ENCODE measurements at regions not wholly inside any gene's neighbourhood (a gene's known extent, or its start where the extent isn't known, plus 50 kb on each side); places are given as distances from the start of the nearest gene placed in this dataset.

DNA sequence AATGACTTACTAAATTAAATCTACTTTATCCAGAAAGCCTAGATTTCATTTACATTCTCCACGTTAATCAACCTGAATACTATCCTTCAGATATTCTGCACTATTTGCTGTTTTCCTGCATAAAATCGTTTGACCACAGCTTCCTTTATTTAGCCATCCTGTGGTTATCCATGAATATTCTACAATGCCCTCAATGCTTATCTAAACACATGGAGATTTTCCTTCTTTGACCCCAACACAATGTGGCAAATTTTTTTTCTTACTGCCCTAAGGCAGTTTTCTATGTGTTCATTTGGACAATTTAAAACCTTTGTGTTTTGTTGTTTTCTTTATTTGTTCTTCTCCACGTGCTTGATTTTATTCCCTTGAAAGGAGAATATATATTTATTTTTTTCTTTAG lies 495.5 kb upstream of the ROBO1 start:
- DNase-seq, result no peak

DNA sequence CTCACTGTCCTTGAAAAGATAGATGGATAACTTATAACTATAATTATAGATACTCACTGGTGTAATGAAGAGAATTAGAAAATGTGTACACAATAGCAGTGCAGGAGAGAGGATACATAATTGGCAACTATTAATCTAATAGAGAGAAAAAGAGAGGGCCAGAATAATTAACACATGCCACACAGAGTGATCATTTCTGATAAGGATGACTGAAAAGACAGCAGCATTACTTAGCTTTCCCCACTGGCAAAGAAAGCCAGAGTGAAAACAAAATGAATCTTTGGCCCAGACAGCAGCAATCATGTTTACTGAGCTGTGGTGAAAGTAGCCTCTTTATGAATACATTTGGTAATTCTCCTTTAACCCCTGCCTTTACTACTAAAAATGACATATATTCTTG lies 493.3 kb upstream of the ROBO1 start:
- no peak for DNase-seq

GRCh38 chr3:80259736-80260135 lies 491.9 kb upstream of the ROBO1 start:
- no peak for DNase-seq

GRCh38 chr3:80252113-80252512 lies 484.3 kb upstream of the ROBO1 start:
- DNase-seq, result no peak

- DNase-seq, result no peak
Measured at GRCh38 chr3:80247766-80248165, 480.0 kb upstream of the ROBO1 start.

DNA sequence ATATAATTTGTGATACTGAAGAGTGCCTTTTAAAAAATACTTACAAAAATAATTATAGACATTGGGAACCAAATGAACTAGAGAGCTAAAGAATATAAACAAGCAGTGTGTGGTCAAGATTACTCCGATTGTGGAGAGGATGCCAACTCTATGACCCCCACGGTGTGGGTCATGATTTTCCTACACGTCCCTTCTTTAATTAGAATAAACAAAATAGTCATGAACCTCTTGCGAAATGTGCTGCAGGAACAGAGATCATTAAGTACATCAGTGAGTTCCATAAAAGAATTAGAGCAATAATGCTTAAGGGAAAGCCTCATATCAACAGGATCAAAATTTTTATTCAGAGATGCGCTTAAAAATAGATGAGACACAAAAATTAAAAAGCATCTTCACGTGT lies 476.6 kb upstream of the ROBO1 start:
- DNase-seq, result no peak

DNA sequence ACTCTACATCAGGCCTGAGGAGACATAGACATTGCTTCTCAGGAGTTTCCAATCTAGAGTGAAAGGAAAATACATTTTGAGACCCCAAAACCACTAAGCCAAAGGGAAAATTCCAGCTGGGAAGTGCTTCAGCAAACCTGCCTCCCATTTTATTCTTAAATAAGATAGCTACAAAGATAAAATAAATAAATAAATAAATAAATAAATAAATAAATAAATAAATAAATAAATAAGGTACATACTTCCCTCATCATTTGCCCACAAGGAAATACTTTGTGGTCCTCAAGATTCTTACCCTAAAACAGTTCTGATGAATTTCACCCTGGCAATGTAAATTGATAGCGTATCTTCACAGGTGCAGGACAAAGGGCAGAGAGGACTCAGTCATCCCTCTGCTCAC lies 474.0 kb upstream of the ROBO1 start:
- no peak for DNase-seq

DNA sequence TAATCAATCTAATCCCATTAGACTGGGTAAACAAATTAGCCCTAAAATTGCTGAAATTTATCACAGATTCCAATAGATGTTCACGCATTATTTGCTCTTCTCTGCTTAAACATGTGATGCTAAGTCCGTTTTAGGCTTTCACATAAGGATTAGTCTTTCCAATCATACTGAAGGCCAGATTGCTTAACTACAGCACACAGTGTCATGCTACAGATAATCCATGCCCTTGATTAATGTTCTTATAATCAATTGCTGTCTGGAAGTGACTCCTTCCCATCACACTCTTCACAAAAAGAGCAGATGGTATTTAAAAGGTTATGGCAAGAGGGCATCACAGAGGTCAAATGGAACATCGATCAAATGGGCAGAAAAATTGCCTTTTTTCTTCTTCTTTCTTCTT lies 471.5 kb upstream of the ROBO1 start:
- no peak for DNase-seq

GRCh38 chr3:80238606-80239005 lies 470.8 kb upstream of the ROBO1 start:
- peak; percentile 6 for DNase-seq

- peak; percentile 14 for DNase-seq
Measured at GRCh38 chr3:80238152-80238551, 470.4 kb upstream of the ROBO1 start.

DNA sequence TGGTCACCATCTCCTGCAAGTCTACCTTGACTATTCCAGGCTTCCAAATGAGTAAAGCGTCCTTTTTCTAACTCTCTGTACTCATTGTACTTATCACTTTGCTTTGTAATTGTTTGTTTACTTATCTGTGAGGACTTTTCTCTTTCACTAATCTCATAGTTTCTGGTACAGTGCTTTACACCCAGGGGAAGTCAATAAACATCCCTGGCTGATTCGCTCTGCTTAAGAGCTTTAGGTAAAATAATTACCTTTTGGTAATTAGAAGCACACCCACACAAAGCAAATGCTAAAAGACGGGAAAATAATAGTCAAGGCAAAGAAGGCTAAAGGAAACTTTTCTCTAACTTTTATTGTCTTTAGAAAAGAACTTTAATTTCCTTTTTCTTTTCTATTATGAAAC lies 466.9 kb upstream of the ROBO1 start:
- no peak for DNase-seq

DNA sequence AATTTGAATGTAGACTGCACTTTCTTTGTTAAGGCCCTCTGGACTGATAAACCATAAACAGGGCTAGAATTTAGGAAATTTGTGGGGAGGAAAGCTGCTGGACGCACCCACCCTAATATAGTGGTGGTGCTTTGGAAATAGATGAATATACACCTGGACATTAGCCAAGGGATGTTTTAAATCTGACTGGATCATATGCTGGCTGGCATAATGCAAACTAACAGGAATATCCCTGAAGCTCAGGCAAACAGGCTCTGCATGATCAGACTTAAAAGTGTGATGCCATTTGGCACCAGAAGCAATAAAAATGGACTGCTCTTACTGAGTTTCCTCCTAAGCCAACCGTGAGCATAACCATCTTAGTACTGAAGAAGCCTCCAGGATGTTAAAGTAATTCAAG lies 465.8 kb upstream of the ROBO1 start:
- DNase-seq, result no peak

DNA sequence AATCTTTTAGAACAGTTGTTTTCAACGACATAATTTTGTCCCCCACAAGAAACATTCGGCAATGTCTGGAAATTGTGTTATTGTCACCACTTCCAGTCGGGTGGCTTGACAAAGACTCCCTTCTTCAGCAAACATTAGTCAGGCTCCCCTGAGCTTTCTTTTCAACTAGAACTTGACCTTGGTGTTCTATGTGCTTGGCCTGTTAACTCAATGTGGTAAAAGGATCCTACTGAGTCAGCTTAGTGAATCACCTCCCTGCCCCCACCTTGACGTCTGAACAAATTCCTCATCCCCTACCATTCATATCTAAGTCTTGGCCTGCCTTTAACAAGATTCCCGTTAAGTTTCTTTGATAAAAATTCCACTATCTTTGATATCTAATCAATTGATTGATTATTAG lies 465.0 kb upstream of the ROBO1 start:
- DNase-seq, result peak; percentile 13

DNA sequence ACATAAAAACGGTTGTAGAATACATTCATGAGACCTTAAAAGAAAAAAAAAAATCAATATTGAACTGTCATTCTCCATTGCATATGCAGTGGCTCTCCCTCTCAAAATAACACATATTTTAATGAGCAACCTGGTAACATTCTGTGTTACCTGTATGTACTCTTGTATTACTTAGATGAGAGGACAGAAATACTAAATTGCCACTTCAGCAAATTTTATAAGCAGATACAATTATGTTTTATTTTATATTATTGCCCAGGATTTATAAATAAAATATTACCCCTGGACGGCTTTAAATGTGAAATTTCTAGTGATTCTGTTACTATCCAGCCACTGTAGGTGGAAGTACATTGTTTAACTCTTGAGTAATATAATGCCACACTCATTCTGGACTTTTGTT lies 463.2 kb upstream of the ROBO1 start:
- DNase-seq, result no peak

DNA sequence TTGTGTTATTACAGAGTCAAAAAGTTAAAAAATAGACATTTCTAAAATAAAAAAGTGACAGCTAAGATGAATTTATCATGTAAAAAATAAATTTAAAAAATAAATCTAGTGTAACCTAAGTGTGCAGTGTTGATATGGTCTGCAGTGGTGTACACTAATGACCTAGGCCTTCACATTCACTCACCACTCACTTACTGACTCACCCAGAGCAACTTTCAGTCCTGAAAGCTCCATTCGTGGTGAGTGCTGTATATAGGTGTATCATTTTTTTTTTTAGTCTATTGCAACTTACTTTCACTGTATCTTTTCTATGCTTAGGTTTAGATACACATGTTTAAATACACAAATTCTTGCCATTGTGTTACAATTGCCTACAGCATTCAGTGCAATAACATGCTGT lies 459.4 kb upstream of the ROBO1 start:
- no peak for DNase-seq

- no peak for DNase-seq
Measured at GRCh38 chr3:80215191-80215590, 447.4 kb upstream of the ROBO1 start.

DNA sequence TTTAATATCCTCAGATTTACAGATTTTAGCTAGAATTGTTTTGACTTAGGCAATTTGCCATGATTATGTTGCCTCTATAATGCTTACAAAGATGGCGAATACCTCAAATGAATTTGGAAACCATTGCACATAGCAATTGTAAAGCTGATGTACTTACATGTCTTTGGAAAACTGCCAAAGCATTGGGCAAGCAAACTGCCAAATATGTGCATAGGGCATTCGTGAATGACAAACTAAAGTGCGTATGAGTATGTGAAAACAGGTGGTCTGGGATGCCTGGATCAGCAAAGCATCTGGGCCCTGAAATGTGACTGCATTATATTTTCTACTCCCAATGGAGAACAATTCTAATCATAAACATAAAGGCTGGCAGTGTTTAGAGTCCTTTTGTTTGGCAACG lies 445.3 kb upstream of the ROBO1 start:
- DNase-seq, result peak; percentile 17

GRCh38 chr3:80192936-80193335 lies 425.1 kb upstream of the ROBO1 start:
- DNase-seq, result no peak

GRCh38 chr3:80190051-80190450 lies 422.3 kb upstream of the ROBO1 start:
- DNase-seq, result peak; percentile 24

DNA sequence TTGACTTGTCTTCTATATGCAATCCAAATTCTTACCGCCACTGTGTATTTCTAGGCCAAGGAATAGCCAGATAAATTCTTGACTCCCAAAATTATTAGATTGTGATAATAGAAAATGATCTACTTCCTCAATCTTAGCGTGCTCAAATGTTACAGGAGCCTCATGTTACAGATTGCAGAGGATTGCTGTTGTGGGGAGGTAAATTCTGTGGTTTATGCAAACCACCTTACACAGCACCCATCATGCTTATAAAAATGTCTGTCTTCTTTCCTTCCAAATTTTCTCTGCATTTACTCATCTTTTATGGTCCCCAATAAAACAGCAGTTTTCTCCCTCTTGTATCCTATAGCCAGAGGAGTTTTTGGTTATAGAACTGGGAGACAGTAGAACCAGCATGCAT lies 420.2 kb upstream of the ROBO1 start:
- no peak for DNase-seq

DNA sequence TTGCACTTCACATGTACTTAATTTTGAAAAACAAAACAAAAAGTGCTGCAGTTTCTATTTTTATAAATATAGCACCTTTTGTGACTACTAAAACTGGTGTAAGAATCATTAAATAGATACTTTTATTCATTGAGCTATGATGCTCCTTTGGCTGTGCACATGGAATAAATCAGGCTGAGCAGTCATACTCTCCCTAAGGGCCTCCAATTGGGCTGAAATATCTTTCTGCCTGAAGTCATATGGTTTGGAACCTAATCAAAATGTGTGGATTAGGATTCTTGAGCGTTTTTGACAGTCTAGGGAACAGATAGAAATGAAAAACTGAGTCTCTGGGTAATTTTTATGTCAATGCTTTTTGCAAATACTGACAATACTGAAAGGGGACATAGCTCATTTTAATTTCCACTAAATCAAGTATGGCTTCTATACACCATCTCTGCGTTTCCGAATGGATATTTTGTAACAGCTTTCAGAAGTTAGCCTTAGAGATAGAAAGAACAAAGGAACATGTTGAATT lies 392.2 kb upstream of the ROBO1 start:
- peak; percentile 20 for DNase-seq

DNA sequence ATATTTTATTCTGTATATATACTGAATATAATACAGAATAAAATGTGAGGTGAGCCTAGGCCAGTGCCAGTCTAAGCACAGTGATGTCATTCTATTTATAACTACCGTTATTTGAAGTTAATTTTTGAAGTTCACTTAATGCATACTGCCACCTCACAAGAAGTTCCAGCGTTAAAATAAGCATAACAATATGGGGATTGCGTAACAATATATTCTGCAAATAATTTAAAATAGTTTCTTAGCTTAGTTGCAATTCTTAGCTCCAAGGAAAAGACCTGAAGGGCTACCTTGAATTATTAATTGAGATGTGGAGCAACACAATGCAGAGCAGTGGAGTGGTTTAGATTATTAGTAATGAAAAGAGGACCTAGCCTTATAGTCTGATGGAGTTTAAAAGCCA lies 390.5 kb upstream of the ROBO1 start:
- DNase-seq, result no peak

DNA sequence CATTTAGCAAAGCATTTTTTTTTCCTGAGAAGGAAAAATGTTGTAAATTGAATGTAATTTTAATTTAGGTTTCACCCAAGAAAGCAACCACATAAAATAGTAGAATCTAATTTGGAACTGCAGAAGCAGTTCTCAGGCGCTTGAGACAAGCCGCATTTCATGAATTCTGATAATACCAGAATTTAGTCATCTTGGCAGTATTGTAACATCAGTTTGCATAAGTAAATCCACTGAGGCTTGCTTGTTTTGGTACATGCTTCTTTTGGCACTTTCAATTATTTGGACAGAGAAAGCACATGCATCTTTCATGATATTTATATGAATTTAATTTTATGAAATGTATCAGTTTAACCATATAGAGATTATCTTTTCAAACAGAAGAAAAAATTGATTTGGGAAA lies 389.7 kb upstream of the ROBO1 start:
- DNase-seq, result no peak

DNA sequence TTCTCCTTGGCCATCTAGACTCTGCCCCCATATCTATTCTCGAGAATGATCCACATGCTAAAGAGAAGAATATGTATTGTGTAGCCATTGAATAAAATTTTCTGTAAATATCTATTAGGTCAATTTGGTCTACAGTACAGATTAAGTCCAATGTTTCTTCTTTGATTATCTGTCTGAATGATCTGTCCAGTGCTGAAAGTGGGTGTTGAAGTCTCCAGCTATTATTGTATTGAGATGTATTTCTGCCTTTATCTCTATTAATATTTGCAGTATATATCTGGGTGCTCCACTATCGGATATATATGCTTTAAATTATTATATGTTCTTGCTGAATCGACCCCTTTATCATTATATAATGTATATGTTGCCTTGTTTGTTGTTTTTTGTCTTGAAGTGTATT lies 384.9 kb upstream of the ROBO1 start:
- no peak for DNase-seq

DNA sequence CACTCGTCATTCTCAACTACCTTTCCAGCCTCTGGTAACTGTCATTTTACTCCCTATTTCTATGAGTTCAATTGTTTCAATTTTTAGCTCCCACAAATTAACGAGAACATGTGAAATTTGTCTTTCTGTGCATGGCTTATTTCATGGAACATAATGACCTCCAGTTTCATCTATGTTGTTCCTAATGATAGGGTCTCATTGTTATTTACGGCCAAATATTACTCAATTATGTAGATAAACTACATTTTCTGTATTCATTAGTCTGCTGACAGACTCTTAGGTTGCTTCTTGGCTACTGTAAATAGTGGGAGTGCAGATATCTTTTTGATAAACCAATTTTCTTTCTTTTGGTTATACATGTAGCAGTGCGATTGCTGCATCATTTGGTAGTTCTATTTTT lies 374.9 kb upstream of the ROBO1 start:
- DNase-seq, result no peak

DNA sequence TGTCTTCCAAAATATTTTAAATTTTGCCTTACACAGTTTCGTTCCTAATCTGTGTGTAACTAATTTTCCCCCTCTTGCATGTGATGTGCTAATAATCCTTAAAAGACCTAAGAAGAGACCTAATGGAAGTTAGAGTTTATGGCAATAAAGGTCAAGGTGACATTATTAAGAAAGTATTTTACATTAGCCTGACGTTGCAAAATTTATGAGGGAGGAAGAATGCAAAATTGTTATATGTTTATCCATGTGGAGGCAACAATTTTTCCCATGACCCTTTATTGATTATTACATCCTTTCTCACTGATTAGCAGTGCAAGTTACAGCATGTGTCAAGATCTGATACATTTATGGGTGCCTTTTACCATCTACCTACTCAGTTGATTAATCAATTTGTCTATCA lies 373.8 kb upstream of the ROBO1 start:
- DNase-seq, result no peak
